ENCODE measurements at regions not wholly inside any gene's neighbourhood (a gene's known extent, or its start where the extent isn't known, plus 50 kb on each side); places are given as distances from the start of the nearest gene placed in this dataset.

DNA sequence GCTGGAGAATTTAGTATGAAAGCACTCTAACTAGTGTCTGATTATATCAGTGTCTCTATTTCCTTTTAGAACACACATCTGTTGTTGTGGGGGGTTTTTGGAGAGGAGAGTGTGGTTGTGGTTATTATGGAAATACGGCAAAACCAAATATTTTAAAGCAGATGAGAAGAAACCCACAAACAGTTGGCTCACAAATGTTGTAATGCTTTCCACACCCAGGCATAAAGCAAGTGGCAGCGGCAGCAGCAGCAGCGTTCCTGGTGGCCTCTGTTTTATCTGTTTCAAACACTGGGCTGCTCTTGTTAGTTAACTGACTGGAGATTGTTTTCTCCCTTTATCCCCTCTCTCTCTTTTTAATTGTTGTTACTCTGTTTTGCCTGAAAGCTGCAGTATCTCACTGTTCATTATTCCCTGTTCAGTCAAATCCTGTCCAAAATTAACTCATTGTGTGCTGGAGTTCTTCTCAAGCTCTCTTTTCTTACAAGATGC, 1045.5 kb upstream of the NR2F2 start:
- no peak overlapping the region for H3K4me3 ChIP-seq
- no peaks in the 10 kb centered on the region for H3K36me3 ChIP-seq
- no peaks in the 10 kb centered on the region for H3K27me3 ChIP-seq (ENCODE audit: low read depth)
- no peaks in the 10 kb centered on the region for H3K9me3 ChIP-seq (replicated peaks)
- DNase-seq, result no peak
- TF ChIP-seq, protein P1, sequence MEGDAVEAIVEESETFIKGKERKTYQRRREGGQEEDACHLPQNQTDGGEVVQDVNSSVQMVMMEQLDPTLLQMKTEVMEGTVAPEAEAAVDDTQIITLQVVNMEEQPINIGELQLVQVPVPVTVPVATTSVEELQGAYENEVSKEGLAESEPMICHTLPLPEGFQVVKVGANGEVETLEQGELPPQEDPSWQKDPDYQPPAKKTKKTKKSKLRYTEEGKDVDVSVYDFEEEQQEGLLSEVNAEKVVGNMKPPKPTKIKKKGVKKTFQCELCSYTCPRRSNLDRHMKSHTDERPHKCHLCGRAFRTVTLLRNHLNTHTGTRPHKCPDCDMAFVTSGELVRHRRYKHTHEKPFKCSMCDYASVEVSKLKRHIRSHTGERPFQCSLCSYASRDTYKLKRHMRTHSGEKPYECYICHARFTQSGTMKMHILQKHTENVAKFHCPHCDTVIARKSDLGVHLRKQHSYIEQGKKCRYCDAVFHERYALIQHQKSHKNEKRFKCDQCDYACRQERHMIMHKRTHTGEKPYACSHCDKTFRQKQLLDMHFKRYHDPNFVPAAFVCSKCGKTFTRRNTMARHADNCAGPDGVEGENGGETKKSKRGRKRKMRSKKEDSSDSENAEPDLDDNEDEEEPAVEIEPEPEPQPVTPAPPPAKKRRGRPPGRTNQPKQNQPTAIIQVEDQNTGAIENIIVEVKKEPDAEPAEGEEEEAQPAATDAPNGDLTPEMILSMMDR (IDR thresholded peaks at IDR 0.05; ENCODE audit: borderline replicate concordance), result no peak
- peaks cover 3% of the 10 kb centered on the region for H3K4me1 ChIP-seq
- peak overlapping the region; percentile 54 for H3K27ac ChIP-seq (replicated peaks)
- intact Hi-C loops (cut with micrococcal nuclease), result no loop called here

DNA sequence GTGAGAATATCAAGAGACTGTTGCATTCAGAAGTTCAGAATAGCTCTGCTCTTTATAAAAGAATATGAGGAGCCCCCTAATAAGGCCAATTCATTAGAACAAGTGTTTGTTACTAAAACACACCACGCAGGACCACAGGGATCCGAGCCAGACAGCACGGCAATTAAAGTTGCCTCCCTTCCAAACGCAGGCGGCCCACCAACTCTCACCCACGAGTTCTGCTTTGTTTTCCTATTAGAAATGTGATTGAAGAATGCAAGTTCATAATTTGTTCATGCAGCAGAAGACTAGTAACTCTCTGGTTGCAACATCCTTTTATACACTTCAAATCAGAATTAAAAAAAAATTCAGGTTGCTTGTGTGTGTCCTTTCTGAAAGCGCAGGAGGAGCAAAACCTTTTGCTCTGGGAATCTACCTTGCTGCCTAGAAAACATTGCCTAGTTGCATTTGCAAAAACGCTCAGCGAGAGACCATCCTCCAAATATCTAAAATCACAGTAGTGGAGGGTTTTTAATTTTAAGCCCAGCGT, 1044.1 kb upstream of the NR2F2 start:
- intact Hi-C loops (cut with micrococcal nuclease), result no loop called here
- no peaks in the 10 kb centered on the region for H3K36me3 ChIP-seq
- TF ChIP-seq, protein P1 (IDR thresholded peaks at IDR 0.05; ENCODE audit: borderline replicate concordance), result no peak
- no peaks in the 10 kb centered on the region for H3K9me3 ChIP-seq (replicated peaks)
- no peak overlapping the region for H3K4me3 ChIP-seq
- no peak for DNase-seq
- H3K27ac ChIP-seq (replicated peaks), result peak overlapping the region; percentile 54
- no peaks in the 10 kb centered on the region for H3K27me3 ChIP-seq (ENCODE audit: low read depth)
- peaks cover 3% of the 10 kb centered on the region for H3K4me1 ChIP-seq

DNA sequence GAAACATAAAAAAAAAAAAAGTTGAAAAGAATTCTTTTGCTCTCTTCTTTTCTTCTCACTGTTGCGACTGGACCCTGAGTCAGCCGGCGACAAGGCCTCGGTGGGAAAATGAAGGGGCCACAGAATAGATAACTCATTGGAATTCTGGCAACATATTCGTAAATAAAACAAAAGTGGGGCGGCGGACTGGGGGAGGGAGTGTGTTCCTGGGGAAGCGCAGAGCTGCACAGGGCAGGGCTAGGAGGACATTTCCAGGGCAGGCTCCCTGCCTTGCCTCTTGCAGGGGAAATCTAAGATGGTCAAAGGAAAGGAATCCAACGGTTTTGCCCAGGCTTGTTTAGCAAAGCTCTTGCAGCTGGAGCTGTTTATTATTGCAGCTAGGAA, 1042.8 kb upstream of the NR2F2 start:
- peak overlapping the region; percentile 45 for H3K27ac ChIP-seq (replicated peaks)
- no peak for DNase-seq
- H3K9me3 ChIP-seq (replicated peaks), result no peaks in the 10 kb centered on the region
- H3K4me3 ChIP-seq, result no peak overlapping the region
- TF ChIP-seq, protein P1 (IDR thresholded peaks at IDR 0.05; ENCODE audit: borderline replicate concordance), result no peak
- H3K4me1 ChIP-seq, result peaks cover 3% of the 10 kb centered on the region
- peaks cover 2% of the 10 kb centered on the region for H3K27me3 ChIP-seq (ENCODE audit: low read depth)
- intact Hi-C loops (cut with micrococcal nuclease), result no loop called here
- no peaks in the 10 kb centered on the region for H3K36me3 ChIP-seq

DNA sequence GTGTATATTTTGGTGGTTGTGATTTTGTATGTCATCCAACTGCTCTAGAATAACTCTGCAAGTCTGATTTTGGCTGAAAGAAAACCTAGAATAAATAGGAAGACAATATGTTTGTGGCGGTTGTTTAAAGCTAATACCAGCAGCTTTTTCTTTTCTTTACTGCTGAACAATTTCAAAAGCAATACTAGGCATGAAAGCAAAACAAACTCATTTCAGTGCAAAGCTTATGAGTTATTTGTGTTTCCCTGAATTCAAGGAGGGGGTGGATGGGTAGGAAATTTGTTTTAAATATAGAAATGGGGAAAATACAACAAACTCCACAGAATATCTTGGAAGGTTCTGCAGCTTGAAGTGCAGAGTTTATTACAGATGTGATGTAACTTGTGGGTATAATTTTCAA, 1041.9 kb upstream of the NR2F2 start:
- no peak for DNase-seq
- Histone ChIP-seq H3K27me3 (ENCODE audit: low read depth) (peaks cover 5% of the 10 kb centered on the region), H3K36me3 (no peaks in the 10 kb centered on the region), H3K4me3 (no peak overlapping the region), H3K27ac (replicated peaks) (peak overlapping the region; percentile 45), H3K9me3 (replicated peaks) (no peaks in the 10 kb centered on the region), H3K4me1 (peaks cover 10% of the 10 kb centered on the region)
- TF ChIP-seq, protein P1 (IDR thresholded peaks at IDR 0.05; ENCODE audit: borderline replicate concordance), result no peak
- intact Hi-C loops (cut with micrococcal nuclease), result no loop called here

DNA sequence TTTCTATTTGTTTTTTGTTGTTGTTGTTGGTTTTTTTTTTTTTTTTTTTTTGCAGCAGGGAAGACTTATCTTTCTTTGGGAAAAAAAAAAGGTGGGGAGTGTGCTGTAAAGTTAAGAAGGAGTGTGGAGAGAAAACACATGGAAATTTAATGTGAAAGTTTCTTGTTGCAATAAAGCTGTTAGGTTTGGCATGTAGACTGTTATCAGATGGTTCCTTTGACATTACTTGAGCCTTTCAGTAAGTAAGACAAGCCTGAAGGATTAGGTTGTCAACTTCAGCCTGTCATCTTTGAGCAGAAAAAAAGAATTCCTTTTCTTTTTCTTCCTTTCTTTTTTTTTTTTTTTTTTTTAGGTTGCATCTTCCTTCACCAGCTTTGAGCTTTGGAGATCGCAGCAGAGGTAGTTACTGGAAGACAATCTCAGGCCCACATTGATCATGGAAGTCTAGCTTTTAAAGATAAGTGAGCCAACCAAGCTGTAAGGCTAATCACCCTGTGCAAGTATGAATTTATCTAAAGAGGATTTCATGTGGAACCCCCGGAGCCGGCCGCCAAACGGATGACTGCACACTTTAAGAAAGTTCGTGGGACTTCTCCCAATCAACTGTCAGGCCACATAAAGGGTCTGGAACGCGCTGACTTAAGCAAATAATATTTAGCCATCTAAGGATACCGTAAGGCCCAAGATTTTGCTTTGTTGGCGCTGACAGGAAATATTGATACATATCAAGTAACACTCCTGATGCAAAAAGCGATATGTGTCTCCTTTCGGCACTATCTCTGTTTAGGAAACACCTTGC, 1040.1 kb upstream of the NR2F2 start:
- peak overlapping the region; percentile 45 for H3K27ac ChIP-seq (replicated peaks)
- TF ChIP-seq, protein P1 (IDR thresholded peaks at IDR 0.05; ENCODE audit: borderline replicate concordance), result no peak
- intact Hi-C loops (cut with micrococcal nuclease), result no loop called here
- H3K36me3 ChIP-seq, result no peaks in the 10 kb centered on the region
- peaks cover 10% of the 10 kb centered on the region for H3K27me3 ChIP-seq (ENCODE audit: low read depth)
- no peak overlapping the region for H3K4me3 ChIP-seq
- H3K9me3 ChIP-seq (replicated peaks), result no peaks in the 10 kb centered on the region
- no peak for DNase-seq
- peaks cover 10% of the 10 kb centered on the region for H3K4me1 ChIP-seq

Data from left ventricle myocardium inferior (tissue), 1 donor.